ENCODE measurements at regions not wholly inside any gene's neighbourhood (a gene's known extent, or its start where the extent isn't known, plus 50 kb on each side); places are given as distances from the start of the nearest gene placed in this dataset.

DNA sequence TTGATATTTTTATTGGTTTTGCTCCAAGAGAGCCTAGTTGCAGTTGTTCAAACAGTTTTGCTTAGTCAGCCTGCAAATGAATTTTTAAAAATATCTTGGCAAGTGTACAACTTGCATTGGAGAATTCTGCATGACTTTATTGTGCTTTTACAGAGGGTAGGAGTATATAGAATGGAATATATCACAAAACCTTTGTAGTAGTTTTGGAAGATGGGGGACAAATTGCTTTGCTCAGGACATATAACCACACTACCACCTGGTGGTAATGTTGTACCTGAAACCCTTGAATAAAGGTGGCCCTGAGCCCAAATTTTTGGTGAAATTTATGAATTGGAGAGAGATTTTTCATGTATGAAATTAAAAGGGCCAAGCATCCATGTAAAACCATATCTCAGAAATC, 645.2 kb downstream of the MED13L start:
- TF ChIP-seq, protein P1, sequence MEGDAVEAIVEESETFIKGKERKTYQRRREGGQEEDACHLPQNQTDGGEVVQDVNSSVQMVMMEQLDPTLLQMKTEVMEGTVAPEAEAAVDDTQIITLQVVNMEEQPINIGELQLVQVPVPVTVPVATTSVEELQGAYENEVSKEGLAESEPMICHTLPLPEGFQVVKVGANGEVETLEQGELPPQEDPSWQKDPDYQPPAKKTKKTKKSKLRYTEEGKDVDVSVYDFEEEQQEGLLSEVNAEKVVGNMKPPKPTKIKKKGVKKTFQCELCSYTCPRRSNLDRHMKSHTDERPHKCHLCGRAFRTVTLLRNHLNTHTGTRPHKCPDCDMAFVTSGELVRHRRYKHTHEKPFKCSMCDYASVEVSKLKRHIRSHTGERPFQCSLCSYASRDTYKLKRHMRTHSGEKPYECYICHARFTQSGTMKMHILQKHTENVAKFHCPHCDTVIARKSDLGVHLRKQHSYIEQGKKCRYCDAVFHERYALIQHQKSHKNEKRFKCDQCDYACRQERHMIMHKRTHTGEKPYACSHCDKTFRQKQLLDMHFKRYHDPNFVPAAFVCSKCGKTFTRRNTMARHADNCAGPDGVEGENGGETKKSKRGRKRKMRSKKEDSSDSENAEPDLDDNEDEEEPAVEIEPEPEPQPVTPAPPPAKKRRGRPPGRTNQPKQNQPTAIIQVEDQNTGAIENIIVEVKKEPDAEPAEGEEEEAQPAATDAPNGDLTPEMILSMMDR (conservative IDR thresholded peaks at IDR 0.05 in 1 of 2, IDR thresholded peaks at IDR 0.05 in 1 of 2; ENCODE audit: low read depth in 1 of 2, low read length in 2 of 2), result no peak
- TF ChIP-seq EZH2 (IDR thresholded peaks at IDR 0.05; ENCODE audit: low read length, missing control alignments), result no peak

Measured in fibroblast of lung (primary cell).